ENCODE measurements at regions not wholly inside any gene's neighbourhood (a gene's known extent, or its start where the extent isn't known, plus 50 kb on each side); places are given as distances from the start of the nearest gene placed in this dataset.

DNA sequence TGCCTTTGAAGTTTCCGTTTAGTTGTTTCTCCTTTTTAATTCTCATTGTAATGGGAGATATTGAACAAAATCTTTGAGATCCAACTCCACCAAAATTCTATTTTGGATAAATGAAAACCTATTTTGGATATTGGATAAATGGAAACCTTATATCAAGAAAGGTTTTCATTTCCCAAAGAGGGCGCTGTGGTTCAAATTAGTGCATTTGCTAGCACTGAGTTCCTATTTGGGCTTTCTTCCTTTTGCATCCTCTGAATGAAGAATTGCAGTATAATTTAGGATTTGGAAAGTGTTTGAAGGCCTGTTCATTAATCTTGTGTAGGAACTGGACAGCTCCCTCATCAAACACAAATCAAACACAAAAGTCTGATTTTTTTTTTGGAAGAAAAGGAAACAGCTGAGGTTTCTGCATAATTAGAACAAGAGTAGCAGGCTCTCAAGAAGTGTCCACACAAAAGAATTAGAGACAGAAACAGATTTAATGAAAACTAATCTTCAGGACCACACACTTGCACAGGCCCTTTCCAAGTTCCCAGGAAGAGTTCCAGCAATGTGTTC is 80.8 kb upstream of the KLF14 start:
- Histone ChIP-seq H2AFZ (ENCODE audit: low read depth, low read length) (no peak overlapping the region), H3K36me3 (ENCODE audit: control insufficient read depth in 1 of 2, insufficient read depth in 2 of 2, low read depth in 1 of 2, low read length in 2 of 2) (no peaks in the 10 kb centered on the region), H4K8ac (ENCODE audit: low read length) (no peak overlapping the region), H4K91ac (ENCODE audit: low read length) (no peak overlapping the region), H2BK15ac (ENCODE audit: low read depth, poor library complexity, severe bottlenecking) (no peak overlapping the region), H3K4ac (ENCODE audit: low read depth in 1 of 2, low read length in 2 of 2) (no peak overlapping the region), H3K14ac (ENCODE audit: low read length in 2 of 2) (no peak overlapping the region), H3K27ac (ENCODE audit: low read length, poor library complexity, severe bottlenecking) (no peak overlapping the region), H2BK12ac (ENCODE audit: low read length in 2 of 2) (no peak overlapping the region), H3K27me3 (ENCODE audit: control insufficient read depth in 1 of 2, insufficient read depth in 1 of 2, low read length in 2 of 2) (no peaks in the 10 kb centered on the region), H3K4me1 (ENCODE audit: control insufficient read depth, insufficient read depth, low read depth, low read length) (no peaks in the 10 kb centered on the region), H3K4me3 (ENCODE audit: insufficient read depth in 1 of 2, low read depth in 1 of 2, low read length in 2 of 2) (no peak overlapping the region), H2AK5ac (ENCODE audit: low read length, severe bottlenecking) (no peak overlapping the region), H3K23ac (ENCODE audit: low read length in 2 of 2) (no peak overlapping the region), H3K18ac (ENCODE audit: low read depth in 1 of 2, low read length in 2 of 2) (no peak overlapping the region), H3K79me1 (replicated peaks; ENCODE audit: low read length, poor library complexity, severe bottlenecking) (no peaks in the 10 kb centered on the region), H2BK5ac (ENCODE audit: low read depth, low read length, poor library complexity, severe bottlenecking) (no peak overlapping the region), H3K4me2 (ENCODE audit: low read length, poor library complexity, severe bottlenecking) (no peak overlapping the region), H2BK120ac (ENCODE audit: low read depth, low read length) (no peak overlapping the region), H3K9me3 (ENCODE audit: control insufficient read depth, low read length) (no peaks in the 10 kb centered on the region), H3K9ac (ENCODE audit: low read length) (no peak overlapping the region)
- WGBS: 0% methylated on average over 1 of the region's 2 CpGs
- DNase-seq: peak; percentile 34

DNA sequence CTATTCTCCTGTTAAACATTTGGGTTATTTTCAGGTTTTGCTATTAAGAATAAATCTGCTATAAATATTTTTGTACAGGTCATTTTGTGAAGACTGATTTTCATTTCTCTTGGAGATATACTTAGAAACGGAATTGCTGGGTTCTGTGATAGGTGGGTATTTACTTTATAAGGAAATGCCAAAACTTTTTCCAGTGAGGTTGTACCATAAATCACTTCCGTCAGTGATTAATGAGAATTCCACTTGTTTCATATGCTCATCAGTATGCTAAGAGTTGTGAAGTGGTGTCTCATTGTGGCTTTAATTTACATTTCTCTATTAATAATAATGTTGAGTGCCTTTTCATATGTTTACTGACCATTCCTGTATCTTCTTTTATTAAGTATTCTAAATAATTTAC is 84.0 kb upstream of the KLF14 start:
- H3K27ac ChIP-seq (ENCODE audit: low read length, poor library complexity, severe bottlenecking): no peak overlapping the region
- H3K36me3 ChIP-seq (ENCODE audit: control insufficient read depth in 1 of 2, insufficient read depth in 2 of 2, low read depth in 1 of 2, low read length in 2 of 2): no peaks in the 10 kb centered on the region
- H3K4me3 ChIP-seq (ENCODE audit: insufficient read depth in 1 of 2, low read depth in 1 of 2, low read length in 2 of 2): no peak overlapping the region
- H3K4me1 ChIP-seq (ENCODE audit: control insufficient read depth, insufficient read depth, low read depth, low read length): no peaks in the 10 kb centered on the region
- no peaks in the 10 kb centered on the region for H3K9me3 ChIP-seq (ENCODE audit: control insufficient read depth, low read length)
- no peak overlapping the region for H2AFZ ChIP-seq (ENCODE audit: low read depth, low read length)
- no peak overlapping the region for H3K9ac ChIP-seq (ENCODE audit: low read length)
- no peaks in the 10 kb centered on the region for H3K27me3 ChIP-seq (ENCODE audit: control insufficient read depth in 1 of 2, insufficient read depth in 1 of 2, low read length in 2 of 2)
- H3K4me2 ChIP-seq (ENCODE audit: low read length, poor library complexity, severe bottlenecking): no peak overlapping the region
- H2BK120ac ChIP-seq (ENCODE audit: low read depth, low read length): no peak overlapping the region
- H3K4ac ChIP-seq (ENCODE audit: low read depth in 1 of 2, low read length in 2 of 2): no peak overlapping the region
- H4K91ac ChIP-seq (ENCODE audit: low read length): no peak overlapping the region
- H2BK5ac ChIP-seq (ENCODE audit: low read depth, low read length, poor library complexity, severe bottlenecking): no peak overlapping the region
- no peak overlapping the region for H2BK12ac ChIP-seq (ENCODE audit: low read length in 2 of 2)
- no peak overlapping the region for H3K23ac ChIP-seq (ENCODE audit: low read length in 2 of 2)
- no peak overlapping the region for H3K14ac ChIP-seq (ENCODE audit: low read length in 2 of 2)
- H2BK15ac ChIP-seq (ENCODE audit: low read depth, poor library complexity, severe bottlenecking): no peak overlapping the region
- H2AK5ac ChIP-seq (ENCODE audit: low read length, severe bottlenecking): no peak overlapping the region
- 55% methylated on average over 1 of the region's 2 CpGs for WGBS
- H4K8ac ChIP-seq (ENCODE audit: low read length): no peak overlapping the region
- no peak for DNase-seq
- H3K79me1 ChIP-seq (replicated peaks; ENCODE audit: low read length, poor library complexity, severe bottlenecking): no peaks in the 10 kb centered on the region
- no peak overlapping the region for H3K18ac ChIP-seq (ENCODE audit: low read depth in 1 of 2, low read length in 2 of 2)

GRCh38 chr7:130821864-130822263 is 87.9 kb upstream of the KLF14 start:
- H2AFZ ChIP-seq (ENCODE audit: low read depth, low read length): no peak overlapping the region
- H3K4me3 ChIP-seq (ENCODE audit: insufficient read depth in 1 of 2, low read depth in 1 of 2, low read length in 2 of 2): no peak overlapping the region
- H2BK120ac ChIP-seq (ENCODE audit: low read depth, low read length): no peak overlapping the region
- H3K9me3 ChIP-seq (ENCODE audit: control insufficient read depth, low read length): peaks cover 13% of the 10 kb centered on the region
- peak overlapping the region in 1 of 2 experiments; percentile 54 for H3K18ac ChIP-seq (ENCODE audit: low read depth in 1 of 2, low read length in 2 of 2)
- DNase-seq: peak; percentile 9
- no peaks in the 10 kb centered on the region for H3K79me1 ChIP-seq (replicated peaks; ENCODE audit: low read length, poor library complexity, severe bottlenecking)
- no peak overlapping the region for H2BK12ac ChIP-seq (ENCODE audit: low read length in 2 of 2)
- no peak overlapping the region for H4K91ac ChIP-seq (ENCODE audit: low read length)
- H3K27ac ChIP-seq (ENCODE audit: low read length, poor library complexity, severe bottlenecking): no peak overlapping the region
- WGBS: 68% methylated on average over 2 of the region's 3 CpGs
- H3K4ac ChIP-seq (ENCODE audit: low read depth in 1 of 2, low read length in 2 of 2): no peak overlapping the region
- H3K4me1 ChIP-seq (ENCODE audit: control insufficient read depth, insufficient read depth, low read depth, low read length): no peaks in the 10 kb centered on the region
- H3K36me3 ChIP-seq (ENCODE audit: control insufficient read depth in 1 of 2, insufficient read depth in 2 of 2, low read depth in 1 of 2, low read length in 2 of 2): no peaks in the 10 kb centered on the region
- no peak overlapping the region for H2AK5ac ChIP-seq (ENCODE audit: low read length, severe bottlenecking)
- no peak overlapping the region for H2BK5ac ChIP-seq (ENCODE audit: low read depth, low read length, poor library complexity, severe bottlenecking)
- H2BK15ac ChIP-seq (ENCODE audit: low read depth, poor library complexity, severe bottlenecking): no peak overlapping the region
- no peak overlapping the region for H3K4me2 ChIP-seq (ENCODE audit: low read length, poor library complexity, severe bottlenecking)
- no peaks in the 10 kb centered on the region for H3K27me3 ChIP-seq (ENCODE audit: control insufficient read depth in 1 of 2, insufficient read depth in 1 of 2, low read length in 2 of 2)
- H4K8ac ChIP-seq (ENCODE audit: low read length): no peak overlapping the region
- H3K9ac ChIP-seq (ENCODE audit: low read length): no peak overlapping the region
- no peak overlapping the region for H3K14ac ChIP-seq (ENCODE audit: low read length in 2 of 2)
- no peak overlapping the region for H3K23ac ChIP-seq (ENCODE audit: low read length in 2 of 2)

GRCh38 chr7:130822642-130823041 is 88.6 kb upstream of the KLF14 start:
- H3K4me2 ChIP-seq (ENCODE audit: low read length, poor library complexity, severe bottlenecking): no peak overlapping the region
- peaks cover 20% of the 10 kb centered on the region for H3K9me3 ChIP-seq (ENCODE audit: control insufficient read depth, low read length)
- 80% methylated on average over 2 of the region's 2 CpGs for WGBS
- H3K23ac ChIP-seq (ENCODE audit: low read length in 2 of 2): no peak overlapping the region
- no peak overlapping the region for H3K18ac ChIP-seq (ENCODE audit: low read depth in 1 of 2, low read length in 2 of 2)
- H3K4me1 ChIP-seq (ENCODE audit: control insufficient read depth, insufficient read depth, low read depth, low read length): no peaks in the 10 kb centered on the region
- H2BK120ac ChIP-seq (ENCODE audit: low read depth, low read length): no peak overlapping the region
- no peak overlapping the region for H3K27ac ChIP-seq (ENCODE audit: low read length, poor library complexity, severe bottlenecking)
- DNase-seq: peak; percentile 10
- H2AK5ac ChIP-seq (ENCODE audit: low read length, severe bottlenecking): no peak overlapping the region
- H3K9ac ChIP-seq (ENCODE audit: low read length): peak overlapping the region; percentile 64
- no peak overlapping the region for H2AFZ ChIP-seq (ENCODE audit: low read depth, low read length)
- H4K91ac ChIP-seq (ENCODE audit: low read length): no peak overlapping the region
- H3K4me3 ChIP-seq (ENCODE audit: insufficient read depth in 1 of 2, low read depth in 1 of 2, low read length in 2 of 2): peak overlapping the region in 1 of 2 experiments; percentile 38
- no peaks in the 10 kb centered on the region for H3K79me1 ChIP-seq (replicated peaks; ENCODE audit: low read length, poor library complexity, severe bottlenecking)
- H2BK12ac ChIP-seq (ENCODE audit: low read length in 2 of 2): no peak overlapping the region
- H4K8ac ChIP-seq (ENCODE audit: low read length): no peak overlapping the region
- H2BK15ac ChIP-seq (ENCODE audit: low read depth, poor library complexity, severe bottlenecking): no peak overlapping the region
- no peak overlapping the region for H3K14ac ChIP-seq (ENCODE audit: low read length in 2 of 2)
- H3K27me3 ChIP-seq (ENCODE audit: control insufficient read depth in 1 of 2, insufficient read depth in 1 of 2, low read length in 2 of 2): no peaks in the 10 kb centered on the region
- no peak overlapping the region for H3K4ac ChIP-seq (ENCODE audit: low read depth in 1 of 2, low read length in 2 of 2)
- H2BK5ac ChIP-seq (ENCODE audit: low read depth, low read length, poor library complexity, severe bottlenecking): no peak overlapping the region
- no peaks in the 10 kb centered on the region for H3K36me3 ChIP-seq (ENCODE audit: control insufficient read depth in 1 of 2, insufficient read depth in 2 of 2, low read depth in 1 of 2, low read length in 2 of 2)

Data from mesenchymal stem cell (in vitro differentiated cells and primary cell).